ENCODE measurements at regions not wholly inside any gene's neighbourhood (a gene's known extent, or its start where the extent isn't known, plus 50 kb on each side); places are given as distances from the start of the nearest gene placed in this dataset.
"Not testable (repeated sequence)": the region's sequence is repeated elsewhere in the genome, so short reads cannot be mapped to it uniquely, and the experiment has no call there.

GRCh38 chr5:68020461-68020969 lies 195.0 kb upstream of the PIK3R1 start:
- TF ChIP-seq ZNF302 (tag by site-specific recombination; IDR thresholded peaks at IDR 0.05; ENCODE audit: low read depth); ZNF184 (tag by site-specific recombination; IDR thresholded peaks at IDR 0.05): not testable (repeated sequence)

Data from HEK293 (cell line).